ENCODE measurements at regions not wholly inside any gene's neighbourhood (a gene's known extent, or its start where the extent isn't known, plus 50 kb on each side); places are given as distances from the start of the nearest gene placed in this dataset.

DNA sequence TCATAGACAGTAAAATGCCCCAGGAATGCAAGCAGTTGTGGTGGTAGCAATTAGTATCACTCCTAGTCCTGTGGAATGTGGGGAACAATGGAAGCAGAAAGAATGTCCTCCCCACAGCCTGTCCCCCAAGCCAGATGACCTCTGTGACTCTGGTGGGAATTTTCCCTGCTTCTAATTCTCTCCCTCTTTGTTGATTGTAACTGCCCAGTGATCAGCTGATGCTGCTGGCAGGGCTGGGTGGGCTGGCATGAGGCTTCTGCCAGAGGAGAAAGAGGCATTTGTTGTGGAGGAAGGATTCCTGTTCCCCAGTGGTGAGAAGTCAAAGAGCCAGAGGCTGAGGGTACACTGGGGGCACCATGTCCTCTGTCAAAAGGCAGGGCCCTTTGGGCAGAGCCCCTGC lies 116.7 kb upstream of the NCAM1 start:
- H3K27ac ChIP-seq, result no peak overlapping the region
- intact Hi-C loops (cut with DNase I; ENCODE audit: low total_unique reads), result no loop called here
- DNase-seq, result peak; percentile 27
- no peak for TF ChIP-seq CTCF (IDR thresholded peaks at IDR 0.05)
- no peak for TF ChIP-seq POLR2A (IDR thresholded peaks at IDR 0.05)
- no peaks in the 10 kb centered on the region for H3K36me3 ChIP-seq (ENCODE audit: low read depth, missing control alignments)
- no peaks in the 10 kb centered on the region for H3K9me3 ChIP-seq
- H3K27me3 ChIP-seq, result no peaks in the 10 kb centered on the region
- H3K4me1 ChIP-seq, result no peaks in the 10 kb centered on the region
- H3K4me3 ChIP-seq, result no peak overlapping the region

- no peak for TF ChIP-seq CTCF (IDR thresholded peaks at IDR 0.05)
- TF ChIP-seq POLR2A (IDR thresholded peaks at IDR 0.05), result no peak
- H3K4me3 ChIP-seq, result no peak overlapping the region
- intact Hi-C loops (cut with DNase I; ENCODE audit: low total_unique reads), result no loop called here
- H3K4me1 ChIP-seq, result no peaks in the 10 kb centered on the region
- no peaks in the 10 kb centered on the region for H3K9me3 ChIP-seq
- WGBS, 2 donors, result 83 to 96% methylated on average over 4 of the region's 4 CpGs
- H3K27ac ChIP-seq, result no peak overlapping the region
- no peaks in the 10 kb centered on the region for H3K36me3 ChIP-seq (ENCODE audit: low read depth, missing control alignments)
- H3K27me3 ChIP-seq, result no peaks in the 10 kb centered on the region
- no peak for DNase-seq
Measured at GRCh38 chr11:112847568-112847967, 113.7 kb upstream of the NCAM1 start.

DNA sequence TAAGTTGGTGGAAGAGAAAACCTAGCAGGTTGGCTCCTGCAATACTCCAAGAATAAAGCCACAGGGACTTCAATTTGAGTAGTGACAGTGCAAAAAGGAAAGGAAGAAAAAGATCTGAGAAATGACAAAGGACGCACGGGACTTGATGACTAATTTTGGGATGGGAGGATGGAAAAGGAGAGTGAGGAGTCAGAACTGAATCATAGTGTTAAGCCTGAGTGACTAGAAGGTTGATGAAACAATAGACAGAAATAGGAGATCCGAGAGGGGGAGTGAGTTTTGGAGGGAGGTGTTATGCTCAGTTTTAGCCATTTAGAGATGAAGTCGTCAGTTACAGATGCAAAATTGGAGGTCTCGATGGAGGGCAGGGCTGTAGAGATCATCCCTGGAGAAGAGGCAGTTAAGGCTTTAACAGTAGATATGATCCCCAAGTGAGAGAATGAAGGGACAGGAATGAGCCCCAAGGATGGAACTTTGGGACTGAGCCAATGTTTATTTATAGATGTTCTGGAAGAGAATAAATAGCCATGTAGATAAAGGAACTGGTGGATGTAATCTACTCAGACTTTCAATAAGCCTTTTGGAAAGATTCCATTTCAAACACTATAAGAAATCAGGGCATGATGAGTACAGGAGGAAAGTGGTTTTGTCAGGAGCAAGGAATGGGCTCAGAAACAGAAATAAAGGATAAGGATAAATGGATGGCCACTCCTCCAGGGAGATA lies 108.9 kb upstream of the NCAM1 start:
- no peak overlapping the region for H3K27ac ChIP-seq
- TF ChIP-seq CTCF (IDR thresholded peaks at IDR 0.05), result no peak
- no peak for TF ChIP-seq POLR2A (IDR thresholded peaks at IDR 0.05)
- DNase-seq, result no peak
- H3K4me3 ChIP-seq, result no peak overlapping the region
- H3K27me3 ChIP-seq, result no peaks in the 10 kb centered on the region
- WGBS, 2 donors, result 60 to 67% methylated on average over 5 of the region's 5 CpGs
- intact Hi-C loops (cut with DNase I; ENCODE audit: low total_unique reads), result no loop called here
- H3K4me1 ChIP-seq, result no peaks in the 10 kb centered on the region
- no peaks in the 10 kb centered on the region for H3K36me3 ChIP-seq (ENCODE audit: low read depth, missing control alignments)
- H3K9me3 ChIP-seq, result no peaks in the 10 kb centered on the region

DNA sequence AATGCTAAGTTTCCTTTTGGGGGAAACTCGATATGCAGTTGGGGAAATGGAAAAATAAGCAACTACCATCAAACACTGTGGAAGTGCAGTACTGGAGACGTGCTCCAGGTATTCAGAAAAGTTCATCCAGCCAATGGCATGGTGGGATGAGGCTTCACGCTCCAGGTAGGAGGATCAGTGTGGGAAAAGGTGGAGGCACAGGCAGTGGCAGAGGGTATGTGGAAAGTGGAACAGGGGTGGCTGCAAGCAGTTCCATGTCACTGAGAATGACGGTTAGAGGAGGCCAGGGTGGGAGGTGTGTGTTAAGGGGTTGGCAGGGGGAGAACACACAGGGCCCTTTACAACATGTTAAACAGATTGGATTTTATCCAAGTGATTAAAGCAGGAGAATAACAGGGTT lies 105.1 kb upstream of the NCAM1 start:
- DNase-seq, result no peak
- Histone ChIP-seq H3K9me3 (no peaks in the 10 kb centered on the region), H3K4me1 (no peaks in the 10 kb centered on the region), H3K27me3 (no peaks in the 10 kb centered on the region), H3K36me3 (ENCODE audit: low read depth, missing control alignments) (no peaks in the 10 kb centered on the region), H3K4me3 (no peak overlapping the region), H3K27ac (no peak overlapping the region)
- intact Hi-C loops (cut with DNase I; ENCODE audit: low total_unique reads), result no loop called here
- TF ChIP-seq CTCF (IDR thresholded peaks at IDR 0.05) (no peak), POLR2A (IDR thresholded peaks at IDR 0.05) (no peak)
- 87 to 88% methylated on average over 4 of the region's 4 CpGs for WGBS, 2 donors

DNA sequence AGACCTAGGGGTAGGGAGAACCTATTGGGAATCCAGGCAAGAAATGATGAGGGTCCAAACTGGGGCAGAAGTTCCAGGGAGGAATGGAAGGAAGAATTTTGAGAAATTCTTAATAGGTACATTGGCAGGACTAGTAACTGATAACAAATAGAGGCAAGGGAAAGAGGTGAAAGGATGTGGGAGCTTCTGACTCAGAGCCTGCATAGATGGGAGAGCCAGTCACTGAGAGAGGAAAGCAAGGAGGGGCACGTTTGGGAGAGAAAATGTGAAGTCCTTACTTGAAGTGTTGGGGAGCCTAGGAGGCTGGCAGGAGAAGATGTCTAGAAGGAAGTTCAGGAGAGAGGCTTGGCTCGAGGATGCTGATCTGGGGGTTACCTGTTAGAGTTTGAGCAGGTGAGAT lies 104.6 kb upstream of the NCAM1 start:
- intact Hi-C loops (cut with DNase I; ENCODE audit: low total_unique reads), result no loop called here
- WGBS, 2 donors, result 69 to 72% methylated on average over 2 of the region's 2 CpGs

More for the DNA sequence above, 104.6 kb upstream of the NCAM1 start:
- Histone ChIP-seq H3K4me1 (no peaks in the 10 kb centered on the region), H3K9me3 (no peaks in the 10 kb centered on the region), H3K27me3 (no peaks in the 10 kb centered on the region), H3K4me3 (no peak overlapping the region), H3K36me3 (ENCODE audit: low read depth, missing control alignments) (no peaks in the 10 kb centered on the region), H3K27ac (no peak overlapping the region)
- TF ChIP-seq POLR2A (IDR thresholded peaks at IDR 0.05) (no peak), CTCF (IDR thresholded peaks at IDR 0.05) (no peak)
- no peak for DNase-seq

Measured in testis (tissue), 2 donors.